Endodermal cell (in vitro differentiated cells): ENCODE measurements at regions not wholly inside any gene's neighbourhood (a gene's known extent, or its start where the extent isn't known, plus 50 kb on each side); places are given as distances from the start of the nearest gene placed in this dataset.

ENCODE experiments used
- DNase-seq: peaks from one replicate; pipeline ENCODE4 v3.0.0-alpha.2; 2017
- H3K27ac ChIP-seq: 2 replicates; pipeline ENCODE4 v1.5.1; 2013; ENCODE audit warnings: mild to moderate bottlenecking, low read depth, low read length, moderate library complexity
- H3K27me3 ChIP-seq: 2 replicates; pipeline ENCODE4 v1.6.1; 2013; ENCODE audit warnings: mild to moderate bottlenecking, low read length, moderate library complexity; ENCODE audit not compliant: insufficient read depth, control insufficient read depth, poor library complexity, severe bottlenecking
- H3K36me3 ChIP-seq: 2 replicates; pipeline ENCODE4 v1.7.0; 2013; ENCODE audit warnings: mild to moderate bottlenecking, low read length, moderate library complexity; ENCODE audit not compliant: control insufficient read depth, insufficient read depth
- H3K4me1 ChIP-seq: one replicate; pipeline ENCODE4 v1.7.0; 2013; ENCODE audit warnings: low read length; ENCODE audit not compliant: control insufficient read depth, insufficient read depth
- H3K4me3 ChIP-seq: 2 replicates; pipeline ENCODE4 v1.5.1; 2013; ENCODE audit warnings: mild to moderate bottlenecking, low read length, moderate library complexity
- H3K9ac ChIP-seq: 2 replicates; pipeline ENCODE4 v1.6.1; 2013; ENCODE audit warnings: mild to moderate bottlenecking, low read length, moderate library complexity; ENCODE audit not compliant: poor library complexity, severe bottlenecking; ENCODE audit errors: extremely low read depth
- H3K9me3 ChIP-seq: 2 replicates; pipeline ENCODE4 v1.6.1; 2013; ENCODE audit warnings: mild to moderate bottlenecking, low read length, moderate library complexity; ENCODE audit not compliant: control insufficient read depth
- H3K27ac Mint-ChIP-seq: 2 replicates; pipeline ENCODE4 v1.8.0; 2020; ENCODE audit warnings: mixed read lengths
- H3K27me3 Mint-ChIP-seq: 2 replicates; pipeline ENCODE4 v1.8.0; 2021; ENCODE audit warnings: mild to moderate bottlenecking, mixed read lengths; ENCODE audit not compliant: insufficient read depth
- H3K36me3 Mint-ChIP-seq: 2 replicates; pipeline ENCODE4 v1.8.0; 2020; ENCODE audit warnings: low read depth, mixed read lengths
- H3K4me1 Mint-ChIP-seq: 2 replicates; pipeline ENCODE4 v1.8.0; 2020; ENCODE audit warnings: mixed read lengths
- H3K4me3 Mint-ChIP-seq: 2 replicates; pipeline ENCODE4 v1.8.0; 2020; ENCODE audit warnings: mild to moderate bottlenecking, moderate library complexity, mixed read lengths
- H3K9me3 Mint-ChIP-seq: 2 replicates; pipeline ENCODE4 v1.8.0; 2020; ENCODE audit warnings: mild to moderate bottlenecking, mixed read lengths
- CTCF ChIP-seq: fragments of 200-600 bp; sonication (generic); conservative IDR thresholded peaks from 2 replicates; pipeline ENCODE4 v1.5.0; 2021; ENCODE audit warnings: antibody characterized with exemption, mild to moderate bottlenecking
- WGBS, 2 experiments: methylation state at CpG; one replicate each; pipeline versions ENCODE4 v1.1.5 to v1.1.7; 2013; ENCODE audit warnings: missing lambda C conversion rate in 2 of 2, mixed read lengths in 1 of 2; ENCODE audit not compliant: insufficient coverage in 1 of 2, insufficient read length in 1 of 2; 5-methylcytosine and 5-hydroxymethylcytosine counted together

- Histone ChIP-seq H3K36me3 (no peaks in the 10 kb centered on the region), H3K9ac (no peak overlapping the region), H3K4me3 (no peak overlapping the region), H3K4me1 (no peaks in the 10 kb centered on the region), H3K9me3 (no peaks in the 10 kb centered on the region), H3K27ac (no peak overlapping the region), H3K27me3 (no peaks in the 10 kb centered on the region)
- H3K4me1 Mint-ChIP-seq = peaks cover 9% of the 10 kb centered on the region
- H3K36me3 Mint-ChIP-seq = no peaks in the 10 kb centered on the region
- no peak overlapping the region for H3K4me3 Mint-ChIP-seq
- DNase-seq = no peak
- WGBS, 2 experiments = 93% methylated on average over 3 of the region's 3 CpGs; no CpG with 5 or more reads in 1 of the 2 experiments
- H3K27ac Mint-ChIP-seq = no peak overlapping the region
- H3K27me3 Mint-ChIP-seq = no peaks in the 10 kb centered on the region
- H3K9me3 Mint-ChIP-seq = no peaks in the 10 kb centered on the region
- no peak for TF ChIP-seq CTCF
Measured at GRCh38 chr4:81343536-81343935, 128.2 kb downstream of the RASGEF1B start.

GRCh38 chr4:81343046-81343445 lies 128.0 kb upstream of the PRKG2 start:
- no peaks in the 10 kb centered on the region for H3K9me3 Mint-ChIP-seq
- H3K36me3 Mint-ChIP-seq = no peaks in the 10 kb centered on the region
- H3K4me3 ChIP-seq = no peak overlapping the region
- no peaks in the 10 kb centered on the region for H3K27me3 Mint-ChIP-seq
- H3K9me3 ChIP-seq = no peaks in the 10 kb centered on the region
- no peaks in the 10 kb centered on the region for H3K4me1 ChIP-seq
- no peak overlapping the region for H3K9ac ChIP-seq
- no peaks in the 10 kb centered on the region for H3K36me3 ChIP-seq
- TF ChIP-seq CTCF = no peak
- H3K27me3 ChIP-seq = no peaks in the 10 kb centered on the region
- peaks cover 9% of the 10 kb centered on the region for H3K4me1 Mint-ChIP-seq
- no peak for DNase-seq
- no peak overlapping the region for H3K27ac ChIP-seq
- 95% methylated on average over 1 of the region's 1 CpG; no CpG with 5 or more reads in 1 of the 2 experiments for WGBS, 2 experiments
- no peak overlapping the region for H3K4me3 Mint-ChIP-seq
- no peak overlapping the region for H3K27ac Mint-ChIP-seq

GRCh38 chr4:81337211-81337610 lies 122.2 kb upstream of the PRKG2 start:
- Histone ChIP-seq H3K4me1 (no peaks in the 10 kb centered on the region), H3K27me3 (no peaks in the 10 kb centered on the region), H3K4me3 (no peak overlapping the region), H3K36me3 (no peaks in the 10 kb centered on the region), H3K9me3 (no peaks in the 10 kb centered on the region), H3K9ac (no peak overlapping the region), H3K27ac (no peak overlapping the region)
- no peaks in the 10 kb centered on the region for H3K36me3 Mint-ChIP-seq
- no peaks in the 10 kb centered on the region for H3K4me1 Mint-ChIP-seq
- H3K27me3 Mint-ChIP-seq = no peaks in the 10 kb centered on the region
- no peak for TF ChIP-seq CTCF
- no peak for DNase-seq
- no peaks in the 10 kb centered on the region for H3K9me3 Mint-ChIP-seq
- no peak overlapping the region for H3K4me3 Mint-ChIP-seq
- 93% methylated on average over 1 of the region's 1 CpG; no CpG with 5 or more reads in 1 of the 2 experiments for WGBS, 2 experiments
- H3K27ac Mint-ChIP-seq = no peak overlapping the region
